Adrenal gland (tissue), 5 donors: ENCODE measurements at regions not wholly inside any gene's neighbourhood (a gene's known extent, or its start where the extent isn't known, plus 50 kb on each side); places are given as distances from the start of the nearest gene placed in this dataset.

Source experiments
- POLR2A ChIP-seq, 2 donors: fragments of 450-650 bp; IDR thresholded peaks; one replicate each; pipeline ENCODE4 v1.6.1; 2017; ENCODE audit warnings: antibody characterized with exemption in 2 of 2, mild to moderate bottlenecking in 2 of 2, moderate library complexity in 1 of 2
- TF ChIP-seq, protein P1 (sequence below), 6 experiments: fragments of 450-650 bp in 4 of 6; fragments of 200-600 bp in 2 of 6; sonication (generic) in 1 of 6; IDR thresholded peaks; 1 replicate in 5 of 6; 2 replicates in 1 of 6; pipeline versions ENCODE4 v1.5.1 to v1.8.0; 2016 to 2021; ENCODE audit warnings: antibody characterized with exemption in 6 of 6, mild to moderate bottlenecking in 2 of 6, moderate library complexity in 1 of 6
- donor health status: DM: no; HTN: no; CAD: no.

DNA sequence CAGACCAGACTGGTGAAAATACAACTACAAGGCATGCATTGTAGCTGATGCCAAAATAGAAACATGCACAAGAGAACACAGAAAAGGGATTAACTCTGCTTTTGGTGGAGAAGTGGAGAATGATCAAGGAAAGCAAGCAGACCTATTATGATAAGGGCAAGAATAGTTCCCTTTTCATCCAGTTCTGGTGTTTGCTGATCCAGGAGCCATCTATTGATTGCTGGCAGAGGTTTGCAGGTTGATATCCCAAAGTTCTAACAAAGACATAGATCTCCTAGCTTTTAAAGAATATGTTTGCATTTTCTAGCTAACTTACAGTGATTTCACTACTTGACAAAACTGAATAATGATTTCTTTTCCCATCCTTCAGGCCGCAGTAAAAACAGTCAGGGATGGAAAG lies 166.2 kb upstream of the CDKN3 start:
- TF ChIP-seq, protein P1, sequence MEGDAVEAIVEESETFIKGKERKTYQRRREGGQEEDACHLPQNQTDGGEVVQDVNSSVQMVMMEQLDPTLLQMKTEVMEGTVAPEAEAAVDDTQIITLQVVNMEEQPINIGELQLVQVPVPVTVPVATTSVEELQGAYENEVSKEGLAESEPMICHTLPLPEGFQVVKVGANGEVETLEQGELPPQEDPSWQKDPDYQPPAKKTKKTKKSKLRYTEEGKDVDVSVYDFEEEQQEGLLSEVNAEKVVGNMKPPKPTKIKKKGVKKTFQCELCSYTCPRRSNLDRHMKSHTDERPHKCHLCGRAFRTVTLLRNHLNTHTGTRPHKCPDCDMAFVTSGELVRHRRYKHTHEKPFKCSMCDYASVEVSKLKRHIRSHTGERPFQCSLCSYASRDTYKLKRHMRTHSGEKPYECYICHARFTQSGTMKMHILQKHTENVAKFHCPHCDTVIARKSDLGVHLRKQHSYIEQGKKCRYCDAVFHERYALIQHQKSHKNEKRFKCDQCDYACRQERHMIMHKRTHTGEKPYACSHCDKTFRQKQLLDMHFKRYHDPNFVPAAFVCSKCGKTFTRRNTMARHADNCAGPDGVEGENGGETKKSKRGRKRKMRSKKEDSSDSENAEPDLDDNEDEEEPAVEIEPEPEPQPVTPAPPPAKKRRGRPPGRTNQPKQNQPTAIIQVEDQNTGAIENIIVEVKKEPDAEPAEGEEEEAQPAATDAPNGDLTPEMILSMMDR (IDR thresholded peaks at IDR 0.05), result no peak
- no peak for TF ChIP-seq POLR2A (IDR thresholded peaks at IDR 0.05)
